ENCODE measurements at regions not wholly inside any gene's neighbourhood (a gene's known extent, or its start where the extent isn't known, plus 50 kb on each side); places are given as distances from the start of the nearest gene placed in this dataset.

- no CpG with 5 or more reads among the region's 1 CpG for WGBS (ENCODE audit: insufficient coverage)
- ChIA-PET CTCF (no interaction called here), POLR2A (no interaction called here)
- peaks cover 4% of the 10 kb centered on the region for H3K9me3 Mint-ChIP-seq (ENCODE audit: insufficient read depth)
- DNase-seq: no peak
- Histone ChIP-seq H3K36me3 (replicated peaks in 1 of 2; ENCODE audit: control extremely low read depth in 1 of 2, control insufficient read depth in 1 of 2, extremely low read depth in 1 of 2, insufficient read depth in 2 of 2, low read length in 1 of 2) (no peaks in the 10 kb centered on the region), H4K20me1 (ENCODE audit: control insufficient read depth, insufficient read depth, low read length, poor library complexity, severe bottlenecking) (no peaks in the 10 kb centered on the region), H3K4me2 (replicated peaks; ENCODE audit: low read depth, low read length, poor library complexity, severe bottlenecking) (no peak overlapping the region), H3K27me3 (replicated peaks in 1 of 4; ENCODE audit: control extremely low read depth in 1 of 4, control insufficient read depth in 3 of 4, insufficient read depth in 4 of 4, low read length in 3 of 4) (no peaks in the 10 kb centered on the region), H3K27ac (ENCODE audit: low read length in 2 of 2) (no peak overlapping the region), H3K9me3 (ENCODE audit: control extremely low read depth in 1 of 3, control insufficient read depth in 2 of 3, insufficient read depth in 1 of 3, low read length in 2 of 3) (peaks cover 0 to 8% (median 2%) of the 10 kb centered on the region in 3 donors), H3K4me3 (ENCODE audit: control extremely low read depth in 1 of 5, extremely low read depth in 1 of 5, insufficient read depth in 1 of 5, low read depth in 2 of 5, low read length in 4 of 5) (no peak overlapping the region), H2AFZ (ENCODE audit: insufficient read depth, low read depth, low read length, poor library complexity, severe bottlenecking) (no peak overlapping the region), H3K79me2 (ENCODE audit: control insufficient read depth, insufficient read depth, low read length) (no peaks in the 10 kb centered on the region), H3K4me1 (ENCODE audit: control insufficient read depth in 2 of 2, insufficient read depth in 2 of 2, low read length in 2 of 2) (no peaks in the 10 kb centered on the region), H3K9ac (ENCODE audit: low read length) (no peak overlapping the region)
- no peak for ATAC-seq (ENCODE audit: low read depth)
- no peak overlapping the region for H3K4me3 Mint-ChIP-seq
- intact Hi-C loops (cut with micrococcal nuclease): no loop called here
- H3K4me1 Mint-ChIP-seq: no peaks in the 10 kb centered on the region
- H3K27me3 Mint-ChIP-seq: no peaks in the 10 kb centered on the region
- TF ChIP-seq CTCF (IDR thresholded peaks at IDR 0.05): no peak
- no peak for TF ChIP-seq EZH2 (IDR thresholded peaks at IDR 0.05; ENCODE audit: borderline replicate concordance, insufficient read depth, low read depth, low read length, poor library complexity, severe bottlenecking)
- no peak overlapping the region for H3K27ac Mint-ChIP-seq
These were observed 453.2 kb upstream of the EPHA6 start for GRCh38 chr3:96361241-96361640.

DNA sequence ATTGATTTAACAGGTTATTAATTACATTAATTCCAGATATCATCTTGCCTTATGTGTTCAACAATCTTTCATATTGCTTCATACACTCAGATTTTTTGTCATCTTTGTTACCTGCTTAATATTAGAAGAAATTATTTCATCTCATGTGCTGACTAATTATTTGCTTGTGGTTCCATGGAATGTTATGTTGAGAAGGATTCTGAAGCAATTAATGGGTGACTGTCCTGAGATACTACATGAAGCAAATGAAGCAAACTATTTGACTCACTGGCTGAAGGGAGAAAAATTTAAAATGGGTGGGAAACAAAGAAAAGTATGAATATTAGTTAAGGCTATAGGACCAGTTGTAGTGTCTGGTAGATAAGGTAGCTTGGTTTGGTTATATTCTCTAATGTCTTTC, 443.8 kb upstream of the EPHA6 start:
- Mint-ChIP-seq H3K9me3 (ENCODE audit: insufficient read depth) (peaks cover 6% of the 10 kb centered on the region), H3K4me3 (no peak overlapping the region), H3K27ac (no peak overlapping the region), H3K4me1 (no peaks in the 10 kb centered on the region), H3K27me3 (no peaks in the 10 kb centered on the region)
- ChIA-PET CTCF (no interaction called here), POLR2A (no interaction called here)
- intact Hi-C loops (cut with micrococcal nuclease): no loop called here
- Histone ChIP-seq H3K27me3 (replicated peaks in 1 of 4; ENCODE audit: control extremely low read depth in 1 of 4, control insufficient read depth in 3 of 4, insufficient read depth in 4 of 4, low read length in 3 of 4) (no peaks in the 10 kb centered on the region), H3K4me3 (ENCODE audit: control extremely low read depth in 1 of 5, extremely low read depth in 1 of 5, insufficient read depth in 1 of 5, low read depth in 2 of 5, low read length in 4 of 5) (no peak overlapping the region), H3K9ac (ENCODE audit: low read length) (no peak overlapping the region), H3K4me2 (replicated peaks; ENCODE audit: low read depth, low read length, poor library complexity, severe bottlenecking) (no peak overlapping the region), H3K36me3 (replicated peaks in 1 of 2; ENCODE audit: control extremely low read depth in 1 of 2, control insufficient read depth in 1 of 2, extremely low read depth in 1 of 2, insufficient read depth in 2 of 2, low read length in 1 of 2) (no peaks in the 10 kb centered on the region), H3K27ac (ENCODE audit: low read length in 2 of 2) (no peak overlapping the region), H3K79me2 (ENCODE audit: control insufficient read depth, insufficient read depth, low read length) (no peaks in the 10 kb centered on the region), H3K9me3 (ENCODE audit: control extremely low read depth in 1 of 3, control insufficient read depth in 2 of 3, insufficient read depth in 1 of 3, low read length in 2 of 3) (no peaks in the 10 kb centered on the region), H2AFZ (ENCODE audit: insufficient read depth, low read depth, low read length, poor library complexity, severe bottlenecking) (no peak overlapping the region), H4K20me1 (ENCODE audit: control insufficient read depth, insufficient read depth, low read length, poor library complexity, severe bottlenecking) (no peaks in the 10 kb centered on the region), H3K4me1 (ENCODE audit: control insufficient read depth in 2 of 2, insufficient read depth in 2 of 2, low read length in 2 of 2) (no peaks in the 10 kb centered on the region)
- ATAC-seq (ENCODE audit: low read depth) (no peak), DNase-seq (no peak)
- no peak for TF ChIP-seq EZH2 (IDR thresholded peaks at IDR 0.05; ENCODE audit: borderline replicate concordance, insufficient read depth, low read depth, low read length, poor library complexity, severe bottlenecking)
- TF ChIP-seq CTCF (IDR thresholded peaks at IDR 0.05): no peak

All from B cell (primary cell).